Caco-2 (cell line): ENCODE measurements at regions not wholly inside any gene's neighbourhood (a gene's known extent, or its start where the extent isn't known, plus 50 kb on each side); places are given as distances from the start of the nearest gene placed in this dataset.

Source experiments
- BruUV-seq: library from RNA; stranded (reverse); fragments of 400-500 nt; replicated peaks from 2 replicates; lab custom pipeline; 2021; lab: Mats Ljungman, UMichigan
- CTCF ChIA-PET: fragments of 300-600 bp; sonication (Branson Sonifier 250); formaldehyde crosslinking; loops from one replicate; lab custom pipeline; 2022; ENCODE audit warnings: antibody characterized with exemption; lab: Charles Lee
- POLR2A ChIA-PET: fragments of 300-600 bp; sonication (Branson Sonifier 250); formaldehyde crosslinking; loops from one replicate; lab custom pipeline; 2022; ENCODE audit warnings: antibody characterized with exemption; lab: Charles Lee
- DNase-seq, 2 experiments: peaks; one replicate each; pipeline versions ENCODE4 v3.0.0 to v3.0.0-alpha.2; 2020 to 2022
- H3K27me3 ChIP-seq: replicated peaks from 2 replicates; pipeline ENCODE4 v1.6.0; 2011; ENCODE audit warnings: low read length; ENCODE audit not compliant: control insufficient read depth, insufficient read depth
- H3K36me3 ChIP-seq: 2 replicates; pipeline ENCODE4 v1.5.1; 2011; ENCODE audit warnings: low read length; ENCODE audit not compliant: control insufficient read depth, insufficient read depth
- H3K4me1 ChIP-seq: fragments of 250-450 bp; sonication (Bioruptor Pico); 2 replicates; pipeline ENCODE4 v1.5.1; 2020; ENCODE audit warnings: mild to moderate bottlenecking
- H3K4me3 ChIP-seq: 2 replicates; pipeline ENCODE4 v1.5.1; 2011; ENCODE audit warnings: low read depth, mild to moderate bottlenecking, control low read depth, low read length
- H3K9me3 ChIP-seq: fragments of 250-450 bp; sonication (Bioruptor Pico); 2 replicates; pipeline ENCODE4 v1.5.1; 2020; ENCODE audit warnings: mild to moderate bottlenecking, moderate library complexity
- H3K27ac Mint-ChIP-seq: one replicate; pipeline ENCODE4 v1.8.0; 2022; ENCODE audit warnings: mixed read lengths; ENCODE audit not compliant: unreplicated experiment
- H3K27me3 Mint-ChIP-seq: one replicate; pipeline ENCODE4 v1.8.0; 2022; ENCODE audit warnings: mixed read lengths; ENCODE audit not compliant: insufficient read depth, unreplicated experiment
- H3K36me3 Mint-ChIP-seq: one replicate; pipeline ENCODE4 v1.8.0; 2022; ENCODE audit warnings: mild to moderate bottlenecking, mixed read lengths; ENCODE audit not compliant: insufficient read depth, unreplicated experiment
- H3K4me1 Mint-ChIP-seq: one replicate; pipeline ENCODE4 v1.8.0; 2022; ENCODE audit warnings: low read depth, mixed read lengths; ENCODE audit not compliant: unreplicated experiment
- H3K4me3 Mint-ChIP-seq: one replicate; pipeline ENCODE4 v1.8.0; 2022; ENCODE audit warnings: mild to moderate bottlenecking, moderate library complexity, mixed read lengths; ENCODE audit not compliant: unreplicated experiment
- H3K9me3 Mint-ChIP-seq: one replicate; pipeline ENCODE4 v1.8.0; 2022; ENCODE audit warnings: mixed read lengths; ENCODE audit not compliant: unreplicated experiment
- intact Hi-C: fragments of 100-400 bp; cut with micrococcal nuclease; formaldehyde crosslinking; loops from one replicate; pipeline ENCODE4 v1.10.0; 2022; ENCODE audit not compliant: unreplicated experiment
- TF ChIP-seq, protein P1 (sequence below), 2 experiments: fragments of 200-600 bp in 1 of 2; IDR thresholded peaks; 1 replicate in 1 of 2; 2 replicates in 1 of 2; pipeline versions ENCODE4 v1.5.1 to v1.8.0; 2011 to 2022; ENCODE audit warnings: antibody characterized with exemption in 1 of 2, control low read depth in 1 of 2, inconsistent platforms in 1 of 2, low read depth in 1 of 2, low read length in 1 of 2, mild to moderate bottlenecking in 1 of 2, moderate library complexity in 1 of 2; ENCODE audit not compliant: insufficient read depth in 1 of 2, severe bottlenecking in 1 of 2, unreplicated experiment in 1 of 2

DNA sequence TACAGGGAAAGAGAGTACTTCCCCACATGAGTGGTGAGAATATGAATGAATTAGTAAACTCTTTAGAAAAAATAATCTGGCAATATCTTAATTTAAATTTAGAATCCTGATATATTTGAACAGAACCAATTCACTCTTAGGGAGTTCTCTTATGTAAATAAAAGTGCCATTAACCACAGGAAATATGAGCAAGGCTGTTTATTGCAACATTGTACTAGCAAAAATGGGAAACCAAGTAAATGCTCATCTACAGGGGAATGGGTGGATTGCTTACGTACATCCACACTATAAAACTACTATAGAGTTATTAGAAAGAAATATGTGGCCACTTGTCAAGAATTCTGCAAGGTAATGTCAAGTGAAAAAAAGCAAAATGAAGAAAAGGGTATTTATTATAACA lies 274.5 kb downstream of the TLE1 start:
- Mint-ChIP-seq H3K9me3 (no peaks in the 10 kb centered on the region), H3K4me1 (no peaks in the 10 kb centered on the region), H3K4me3 (no peak overlapping the region), H3K36me3 (no peaks in the 10 kb centered on the region), H3K27me3 (peaks cover 3% of the 10 kb centered on the region), H3K27ac (no peak overlapping the region)
- BruUV-seq, result no TSS peak
- POLR2A ChIA-PET, result no interaction called here
- H3K4me3 ChIP-seq, result no peak overlapping the region
- intact Hi-C loops, result no loop called here
- no peak for DNase-seq
- no peaks in the 10 kb centered on the region for H3K9me3 ChIP-seq
- H3K4me1 ChIP-seq, result no peaks in the 10 kb centered on the region
- H3K36me3 ChIP-seq, result no peaks in the 10 kb centered on the region
- no peaks in the 10 kb centered on the region for H3K27me3 ChIP-seq
- TF ChIP-seq, protein P1, sequence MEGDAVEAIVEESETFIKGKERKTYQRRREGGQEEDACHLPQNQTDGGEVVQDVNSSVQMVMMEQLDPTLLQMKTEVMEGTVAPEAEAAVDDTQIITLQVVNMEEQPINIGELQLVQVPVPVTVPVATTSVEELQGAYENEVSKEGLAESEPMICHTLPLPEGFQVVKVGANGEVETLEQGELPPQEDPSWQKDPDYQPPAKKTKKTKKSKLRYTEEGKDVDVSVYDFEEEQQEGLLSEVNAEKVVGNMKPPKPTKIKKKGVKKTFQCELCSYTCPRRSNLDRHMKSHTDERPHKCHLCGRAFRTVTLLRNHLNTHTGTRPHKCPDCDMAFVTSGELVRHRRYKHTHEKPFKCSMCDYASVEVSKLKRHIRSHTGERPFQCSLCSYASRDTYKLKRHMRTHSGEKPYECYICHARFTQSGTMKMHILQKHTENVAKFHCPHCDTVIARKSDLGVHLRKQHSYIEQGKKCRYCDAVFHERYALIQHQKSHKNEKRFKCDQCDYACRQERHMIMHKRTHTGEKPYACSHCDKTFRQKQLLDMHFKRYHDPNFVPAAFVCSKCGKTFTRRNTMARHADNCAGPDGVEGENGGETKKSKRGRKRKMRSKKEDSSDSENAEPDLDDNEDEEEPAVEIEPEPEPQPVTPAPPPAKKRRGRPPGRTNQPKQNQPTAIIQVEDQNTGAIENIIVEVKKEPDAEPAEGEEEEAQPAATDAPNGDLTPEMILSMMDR (IDR thresholded peaks at IDR 0.05; ENCODE audit: insufficient read depth in 1 of 2, low read depth in 1 of 2, low read length in 1 of 2, severe bottlenecking in 1 of 2, unreplicated experiment in 1 of 2), result no peak
- CTCF ChIA-PET, result no interaction called here

DNA sequence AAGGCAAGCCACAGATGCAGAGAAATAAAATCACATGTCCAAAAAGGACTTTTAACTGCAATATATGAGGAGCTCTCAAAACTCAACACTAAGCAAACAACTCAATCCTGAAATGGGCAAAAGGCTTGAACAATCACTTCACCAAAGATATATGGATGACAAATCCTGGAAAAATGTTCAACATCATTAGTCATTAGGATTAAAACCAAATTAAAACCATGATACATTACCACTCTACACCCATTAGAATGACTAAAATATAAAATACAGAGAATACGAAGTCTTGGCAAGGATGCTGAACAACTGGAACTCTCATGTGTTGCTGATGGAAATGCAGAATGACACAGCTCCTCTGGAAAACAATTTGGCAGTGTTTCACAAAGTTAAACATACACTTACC lies 277.4 kb downstream of the TLE1 start:
- Mint-ChIP-seq H3K27ac (no peak overlapping the region), H3K9me3 (no peaks in the 10 kb centered on the region), H3K4me1 (no peaks in the 10 kb centered on the region), H3K27me3 (peaks cover 3% of the 10 kb centered on the region), H3K36me3 (no peaks in the 10 kb centered on the region), H3K4me3 (no peak overlapping the region)
- DNase-seq, result no peak
- no peaks in the 10 kb centered on the region for H3K27me3 ChIP-seq
- TF ChIP-seq, protein P1 (IDR thresholded peaks at IDR 0.05; ENCODE audit: insufficient read depth in 1 of 2, low read depth in 1 of 2, low read length in 1 of 2, severe bottlenecking in 1 of 2, unreplicated experiment in 1 of 2), result no peak
- no peak overlapping the region for H3K4me3 ChIP-seq
- no peaks in the 10 kb centered on the region for H3K4me1 ChIP-seq
- ChIA-PET CTCF (no interaction called here), POLR2A (no interaction called here)
- H3K36me3 ChIP-seq, result no peaks in the 10 kb centered on the region
- BruUV-seq, result no TSS peak
- intact Hi-C loops, result no loop called here
- no peaks in the 10 kb centered on the region for H3K9me3 ChIP-seq

DNA sequence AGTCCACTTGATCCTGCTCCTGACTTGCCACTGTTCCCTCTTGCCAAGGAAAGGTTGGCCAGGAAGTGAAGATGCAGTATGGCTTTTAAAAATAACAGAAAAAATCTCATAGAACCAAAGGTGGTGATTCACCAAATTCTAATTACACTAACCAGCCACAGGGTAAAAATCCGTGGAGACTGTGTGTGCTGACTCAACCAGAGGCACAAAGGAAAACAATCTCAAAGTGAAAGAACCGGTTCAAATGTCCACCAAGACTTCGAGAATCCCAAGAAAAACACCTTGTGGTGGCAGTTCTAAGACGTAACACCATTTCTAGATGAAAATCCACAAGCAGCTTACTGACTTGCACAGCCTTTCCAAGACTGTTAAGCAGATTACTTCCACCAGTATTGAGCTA lies 279.1 kb downstream of the TLE1 start:
- no peak overlapping the region for H3K27ac Mint-ChIP-seq
- CTCF ChIA-PET, result no interaction called here

More for the DNA sequence above, 279.1 kb downstream of the TLE1 start:
- Histone ChIP-seq H3K36me3 (no peaks in the 10 kb centered on the region), H3K9me3 (no peaks in the 10 kb centered on the region), H3K27me3 (no peaks in the 10 kb centered on the region), H3K4me1 (no peaks in the 10 kb centered on the region), H3K4me3 (no peak overlapping the region)
- no TSS peak for BruUV-seq
- H3K27me3 Mint-ChIP-seq, result peaks cover 1% of the 10 kb centered on the region
- no peaks in the 10 kb centered on the region for H3K36me3 Mint-ChIP-seq
- intact Hi-C loops, result no loop called here
- TF ChIP-seq, protein P1 (IDR thresholded peaks at IDR 0.05; ENCODE audit: insufficient read depth in 1 of 2, low read depth in 1 of 2, low read length in 1 of 2, severe bottlenecking in 1 of 2, unreplicated experiment in 1 of 2), result no peak
- POLR2A ChIA-PET, result no interaction called here
- no peak for DNase-seq
- no peaks in the 10 kb centered on the region for H3K4me1 Mint-ChIP-seq
- no peaks in the 10 kb centered on the region for H3K9me3 Mint-ChIP-seq
- no peak overlapping the region for H3K4me3 Mint-ChIP-seq
